ENCODE measurements at regions not wholly inside any gene's neighbourhood (a gene's known extent, or its start where the extent isn't known, plus 50 kb on each side); places are given as distances from the start of the nearest gene placed in this dataset.

- Histone ChIP-seq H3K79me2 (ENCODE audit: control insufficient read depth, insufficient read depth, low read length) (no peaks in the 10 kb centered on the region), H3K4me3 (replicated peaks in 1 of 4; ENCODE audit: control extremely low read depth in 1 of 4, insufficient read depth in 1 of 4, low read depth in 3 of 4, low read length in 4 of 4) (no peak overlapping the region), H3K4me2 (ENCODE audit: extremely low read depth, insufficient read depth, low read length) (no peak overlapping the region), H3K9me3 (ENCODE audit: control insufficient read depth, insufficient read depth, low read depth, low read length) (no peaks in the 10 kb centered on the region), H3K4me1 (ENCODE audit: control insufficient read depth, extremely low read depth, insufficient read depth, low read length) (no peaks in the 10 kb centered on the region), H4K20me1 (ENCODE audit: control insufficient read depth, extremely low read depth, insufficient read depth, low read length) (no peaks in the 10 kb centered on the region), H3K27ac (ENCODE audit: insufficient read depth, low read length) (no peak overlapping the region), H3K36me3 (ENCODE audit: control insufficient read depth, insufficient read depth, low read length) (no peaks in the 10 kb centered on the region), H3K27me3 (ENCODE audit: control insufficient read depth, insufficient read depth, low read length) (peaks cover 7% of the 10 kb centered on the region), H2AFZ (ENCODE audit: low read length) (no peak overlapping the region), H3K9ac (ENCODE audit: insufficient read depth, low read length) (no peak overlapping the region)
- DNase-seq (ENCODE audit: low read depth in 2 of 2), result peak in 1 of 2 donors; percentile 51
- no peak for TF ChIP-seq EZH2 (IDR thresholded peaks at IDR 0.05; ENCODE audit: low read length, missing control alignments)
- TF ChIP-seq, protein P1, sequence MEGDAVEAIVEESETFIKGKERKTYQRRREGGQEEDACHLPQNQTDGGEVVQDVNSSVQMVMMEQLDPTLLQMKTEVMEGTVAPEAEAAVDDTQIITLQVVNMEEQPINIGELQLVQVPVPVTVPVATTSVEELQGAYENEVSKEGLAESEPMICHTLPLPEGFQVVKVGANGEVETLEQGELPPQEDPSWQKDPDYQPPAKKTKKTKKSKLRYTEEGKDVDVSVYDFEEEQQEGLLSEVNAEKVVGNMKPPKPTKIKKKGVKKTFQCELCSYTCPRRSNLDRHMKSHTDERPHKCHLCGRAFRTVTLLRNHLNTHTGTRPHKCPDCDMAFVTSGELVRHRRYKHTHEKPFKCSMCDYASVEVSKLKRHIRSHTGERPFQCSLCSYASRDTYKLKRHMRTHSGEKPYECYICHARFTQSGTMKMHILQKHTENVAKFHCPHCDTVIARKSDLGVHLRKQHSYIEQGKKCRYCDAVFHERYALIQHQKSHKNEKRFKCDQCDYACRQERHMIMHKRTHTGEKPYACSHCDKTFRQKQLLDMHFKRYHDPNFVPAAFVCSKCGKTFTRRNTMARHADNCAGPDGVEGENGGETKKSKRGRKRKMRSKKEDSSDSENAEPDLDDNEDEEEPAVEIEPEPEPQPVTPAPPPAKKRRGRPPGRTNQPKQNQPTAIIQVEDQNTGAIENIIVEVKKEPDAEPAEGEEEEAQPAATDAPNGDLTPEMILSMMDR (conservative IDR thresholded peaks at IDR 0.05 in 1 of 2, IDR thresholded peaks at IDR 0.05 in 1 of 2; ENCODE audit: low read depth in 1 of 2, low read length in 2 of 2), result no peak
These were observed 70.3 kb upstream of the MAP1B start for GRCh38 chr5:72036951-72037350.

DNA sequence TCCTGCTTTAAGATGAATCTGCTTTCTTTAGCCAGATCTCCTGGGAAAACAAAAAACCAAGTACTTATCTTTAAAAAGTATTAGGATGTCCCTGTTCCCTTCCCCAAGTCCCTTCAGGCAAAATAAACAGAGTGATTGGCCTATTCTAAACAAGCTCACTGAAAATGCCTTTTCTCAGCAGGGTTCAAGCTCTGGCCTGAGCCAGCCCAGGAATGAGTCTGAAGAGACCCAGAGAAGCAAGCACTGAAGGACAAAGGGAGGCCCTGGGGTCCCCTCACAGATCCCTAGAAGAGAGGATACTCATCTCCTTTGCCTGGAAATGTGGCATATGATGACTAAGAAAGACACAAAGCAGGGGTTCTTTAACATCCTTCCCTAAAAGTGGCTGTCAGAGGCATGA lies 66.8 kb upstream of the MAP1B start:
- Histone ChIP-seq H3K27me3 (ENCODE audit: control insufficient read depth, insufficient read depth, low read length) (peaks cover 6% of the 10 kb centered on the region), H3K79me2 (ENCODE audit: control insufficient read depth, insufficient read depth, low read length) (no peaks in the 10 kb centered on the region), H3K9ac (ENCODE audit: insufficient read depth, low read length) (no peak overlapping the region), H3K4me3 (replicated peaks in 1 of 4; ENCODE audit: control extremely low read depth in 1 of 4, insufficient read depth in 1 of 4, low read depth in 3 of 4, low read length in 4 of 4) (no peak overlapping the region), H2AFZ (ENCODE audit: low read length) (no peak overlapping the region), H3K4me2 (ENCODE audit: extremely low read depth, insufficient read depth, low read length) (no peak overlapping the region), H3K9me3 (ENCODE audit: control insufficient read depth, insufficient read depth, low read depth, low read length) (no peaks in the 10 kb centered on the region), H4K20me1 (ENCODE audit: control insufficient read depth, extremely low read depth, insufficient read depth, low read length) (no peaks in the 10 kb centered on the region), H3K36me3 (ENCODE audit: control insufficient read depth, insufficient read depth, low read length) (no peaks in the 10 kb centered on the region), H3K27ac (ENCODE audit: insufficient read depth, low read length) (no peak overlapping the region), H3K4me1 (ENCODE audit: control insufficient read depth, extremely low read depth, insufficient read depth, low read length) (no peaks in the 10 kb centered on the region)
- DNase-seq (ENCODE audit: low read depth in 2 of 2), result no peak
- TF ChIP-seq EZH2 (IDR thresholded peaks at IDR 0.05; ENCODE audit: low read length, missing control alignments), result no peak
- TF ChIP-seq, protein P1 (conservative IDR thresholded peaks at IDR 0.05 in 1 of 2, IDR thresholded peaks at IDR 0.05 in 1 of 2; ENCODE audit: low read depth in 1 of 2, low read length in 2 of 2), result no peak

DNA sequence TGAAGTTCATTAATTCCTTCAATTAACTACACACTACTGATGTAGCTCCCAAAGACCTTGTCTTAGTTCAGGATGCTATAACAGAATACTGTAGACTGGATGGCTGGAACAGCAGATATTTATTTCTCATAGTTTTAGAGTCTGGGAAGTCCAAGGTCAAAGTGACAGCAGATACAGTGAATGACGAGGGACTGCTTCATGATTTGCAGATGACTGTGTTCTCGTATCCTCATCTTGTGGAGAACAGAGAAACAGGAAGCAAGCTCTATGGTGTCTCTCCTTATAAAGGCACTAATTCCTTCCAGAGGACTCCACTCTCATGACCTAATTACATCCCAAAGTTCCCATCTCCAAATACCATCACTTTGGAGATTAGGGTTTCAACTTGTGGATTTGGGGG lies 65.6 kb upstream of the MAP1B start:
- Histone ChIP-seq H3K79me2 (ENCODE audit: control insufficient read depth, insufficient read depth, low read length) (no peaks in the 10 kb centered on the region), H2AFZ (ENCODE audit: low read length) (no peak overlapping the region), H3K4me2 (ENCODE audit: extremely low read depth, insufficient read depth, low read length) (no peak overlapping the region), H3K9ac (ENCODE audit: insufficient read depth, low read length) (no peak overlapping the region), H3K9me3 (ENCODE audit: control insufficient read depth, insufficient read depth, low read depth, low read length) (no peaks in the 10 kb centered on the region), H4K20me1 (ENCODE audit: control insufficient read depth, extremely low read depth, insufficient read depth, low read length) (no peaks in the 10 kb centered on the region), H3K4me1 (ENCODE audit: control insufficient read depth, extremely low read depth, insufficient read depth, low read length) (no peaks in the 10 kb centered on the region), H3K27ac (ENCODE audit: insufficient read depth, low read length) (no peak overlapping the region), H3K27me3 (ENCODE audit: control insufficient read depth, insufficient read depth, low read length) (peaks cover 6% of the 10 kb centered on the region), H3K4me3 (replicated peaks in 1 of 4; ENCODE audit: control extremely low read depth in 1 of 4, insufficient read depth in 1 of 4, low read depth in 3 of 4, low read length in 4 of 4) (no peak overlapping the region), H3K36me3 (ENCODE audit: control insufficient read depth, insufficient read depth, low read length) (no peaks in the 10 kb centered on the region)
- TF ChIP-seq, protein P1 (conservative IDR thresholded peaks at IDR 0.05 in 1 of 2, IDR thresholded peaks at IDR 0.05 in 1 of 2; ENCODE audit: low read depth in 1 of 2, low read length in 2 of 2), result no peak
- TF ChIP-seq EZH2 (IDR thresholded peaks at IDR 0.05; ENCODE audit: low read length, missing control alignments), result no peak
- no peak for DNase-seq (ENCODE audit: low read depth in 2 of 2)
